Stomach (tissue), 4 donors: ENCODE measurements at regions not wholly inside any gene's neighbourhood (a gene's known extent, or its start where the extent isn't known, plus 50 kb on each side); places are given as distances from the start of the nearest gene placed in this dataset.

Experiments
- CTCF ChIP-seq, 7 experiments: fragments of 450-650 bp in 4 of 7; fragments of 200-600 bp in 3 of 7; sonication (generic) in 3 of 7; IDR thresholded peaks; one replicate each; pipeline ENCODE4 v1.5.1; 2016 to 2019; ENCODE audit warnings: antibody characterized with exemption in 7 of 7, control low read depth in 2 of 7, mild to moderate bottlenecking in 1 of 7
- EP300 ChIP-seq: sonication (generic); formaldehyde crosslinking; IDR thresholded peaks from one replicate; pipeline ENCODE4 v1.6.1; 2017; ENCODE audit warnings: antibody characterized with exemption
- POLR2A ChIP-seq, 4 donors: fragments of 450-650 bp; IDR thresholded peaks; one replicate each; pipeline ENCODE4 v1.6.1; 2016; ENCODE audit warnings: antibody characterized with exemption in 4 of 4, control low read depth in 2 of 4, mild to moderate bottlenecking in 1 of 4, moderate library complexity in 1 of 4

- TF ChIP-seq CTCF (IDR thresholded peaks at IDR 0.05) (no peak), EP300 (no peak), POLR2A (IDR thresholded peaks at IDR 0.05) (no peak)
These were observed 79.3 kb downstream of the DNAJB9 start for GRCh38 chr7:108648989-108649388.
